WTC11 (cell line): ENCODE measurements at regions not wholly inside any gene's neighbourhood (a gene's known extent, or its start where the extent isn't known, plus 50 kb on each side); places are given as distances from the start of the nearest gene placed in this dataset.

ENCODE experiments used
- ATAC-seq: fragments of 200-7000 bp; cut with Tn5 transposase; 2 replicates; pipeline ENCODE4 v1.10.0; 2021; ENCODE audit warnings: mild to moderate bottlenecking, moderate library complexity
- CTCF ChIA-PET: fragments of 300-600 bp; sonication (Branson Sonifier 250); formaldehyde crosslinking; loops from one replicate; lab custom pipeline; 2021; ENCODE audit warnings: antibody characterized with exemption; lab: Charles Lee
- POLR2A ChIA-PET: fragments of 350-600 bp; sonication (Branson Sonifier 250); formaldehyde crosslinking; loops from one replicate; lab custom pipeline; 2021; ENCODE audit warnings: antibody characterized with exemption; lab: Charles Lee
- DNase-seq: peaks from one replicate; pipeline ENCODE4 v3.0.0; 2021; ENCODE audit warnings: low spot score
- H3K27ac Mint-ChIP-seq: 2 replicates; pipeline ENCODE4 v1.8.0; 2021; ENCODE audit warnings: mixed read lengths
- H3K27me3 Mint-ChIP-seq: 2 replicates; pipeline ENCODE4 v1.8.0; 2021; ENCODE audit warnings: low read depth, mild to moderate bottlenecking, moderate library complexity, mixed read lengths
- H3K36me3 Mint-ChIP-seq: 2 replicates; pipeline ENCODE4 v1.8.0; 2021; ENCODE audit warnings: mixed read lengths
- H3K4me1 Mint-ChIP-seq: 2 replicates; pipeline ENCODE4 v1.8.0; 2022; ENCODE audit warnings: mixed read lengths
- H3K4me3 Mint-ChIP-seq: 2 replicates; pipeline ENCODE4 v1.8.0; 2021; ENCODE audit warnings: mild to moderate bottlenecking, moderate library complexity, mixed read lengths
- H3K9me3 Mint-ChIP-seq: 2 replicates; pipeline ENCODE4 v1.8.0; 2021; ENCODE audit warnings: mixed read lengths
- ARID4B ChIP-seq: sonication (generic); formaldehyde crosslinking; IDR thresholded peaks from 2 replicates; pipeline ENCODE4 v1.8.0; 2023; ENCODE audit warnings: missing genetic modification reagents, mild to moderate bottlenecking, borderline replicate concordance
- CREB1 ChIP-seq: sonication (generic); formaldehyde crosslinking; IDR thresholded peaks from 2 replicates; pipeline ENCODE4 v1.8.0; 2023; ENCODE audit warnings: mild to moderate bottlenecking, missing genetic modification reagents
- IRF1 ChIP-seq: sonication (generic); formaldehyde crosslinking; IDR thresholded peaks from 2 replicates; pipeline ENCODE4 v1.8.0; 2023; ENCODE audit warnings: missing genetic modification reagents
- IRF2 ChIP-seq: sonication (generic); formaldehyde crosslinking; IDR thresholded peaks from 2 replicates; pipeline ENCODE4 v1.8.0; 2022; ENCODE audit warnings: low read depth, missing genetic modification reagents, borderline replicate concordance
- KAT7 ChIP-seq: sonication (generic); formaldehyde crosslinking; IDR thresholded peaks from 2 replicates; pipeline ENCODE4 v1.8.1; 2023; ENCODE audit warnings: missing genetic modification reagents, mild to moderate bottlenecking, borderline replicate concordance
- MYBL2 ChIP-seq: sonication (generic); formaldehyde crosslinking; IDR thresholded peaks from 2 replicates; pipeline ENCODE4 v1.8.1; 2023; ENCODE audit warnings: mild to moderate bottlenecking, moderate library complexity, missing genetic modification reagents
- PRDM15 ChIP-seq: sonication (generic); formaldehyde crosslinking; IDR thresholded peaks from 2 replicates; pipeline ENCODE4 v1.8.0; 2022; ENCODE audit warnings: missing genetic modification reagents
- ZMAT4 ChIP-seq: fragments of 250-450 bp; sonication (Bioruptor Pico); IDR thresholded peaks from 2 replicates; pipeline ENCODE4 v1.9.0; 2021; ENCODE audit warnings: mild to moderate bottlenecking
- ZNF219 ChIP-seq: sonication (generic); formaldehyde crosslinking; IDR thresholded peaks from 2 replicates; pipeline ENCODE4 v1.8.0; 2023; ENCODE audit warnings: missing genetic modification reagents, mild to moderate bottlenecking, borderline replicate concordance
- ZNF281 ChIP-seq: sonication (generic); formaldehyde crosslinking; IDR thresholded peaks from 2 replicates; pipeline ENCODE4 v1.8.0; 2023; ENCODE audit warnings: mild to moderate bottlenecking, missing genetic modification reagents
- ZNF671 ChIP-seq: fragments of 250-450 bp; sonication (Bioruptor Pico); IDR thresholded peaks from 2 replicates; pipeline ENCODE4 v1.8.0; 2021; ENCODE audit warnings: mild to moderate bottlenecking

- POLR2A ChIA-PET = no interaction called here
- TF ChIP-seq PRDM15 (CRISPR knock-in tag) (no peak), KAT7 (CRISPR knock-in tag) (no peak), ZNF281 (no peak), CREB1 (CRISPR knock-in tag) (no peak), ZNF671 (CRISPR knock-in tag) (no peak), ZMAT4 (CRISPR knock-in tag) (no peak), IRF2 (CRISPR knock-in tag) (no peak), ZNF219 (CRISPR knock-in tag) (no peak), ARID4B (CRISPR knock-in tag) (no peak), MYBL2 (CRISPR knock-in tag) (no peak), IRF1 (CRISPR knock-in tag) (no peak)
- H3K36me3 Mint-ChIP-seq = peaks cover 6% of the 10 kb centered on the region; the same call in 1 of the 2 replicates
- DNase-seq (no peak), ATAC-seq (no peak)
- H3K27ac Mint-ChIP-seq = no peak overlapping the region
- CTCF ChIA-PET = interaction anchor here (0.9 kb wide), 1 partner anchor 284 kb away, joined by 3 read pairs; no protein-coding TSS in a partner anchor
- H3K4me3 Mint-ChIP-seq = no peak overlapping the region
- H3K4me1 Mint-ChIP-seq = no peaks in the 10 kb centered on the region
- no peaks in the 10 kb centered on the region for H3K27me3 Mint-ChIP-seq
- peaks cover 11% of the 10 kb centered on the region for H3K9me3 Mint-ChIP-seq
Observed at GRCh38 chr6:9535106-9535505, 879.8 kb downstream of the TFAP2A start.
